GM23338 (cell line): ENCODE measurements at regions not wholly inside any gene's neighbourhood (a gene's known extent, or its start where the extent isn't known, plus 50 kb on each side); places are given as distances from the start of the nearest gene placed in this dataset.

Experiments
- CTCF ChIP-seq, 2 experiments: fragments of 200-600 bp in 1 of 2; sonication (generic) in 1 of 2; conservative IDR thresholded peaks; 2 replicates each; pipeline versions ENCODE4 v1.5.1 to v1.6.1; 2016 to 2017; ENCODE audit warnings: antibody characterized with exemption in 2 of 2, low read depth in 2 of 2, mild to moderate bottlenecking in 2 of 2, moderate library complexity in 1 of 2
- EZH2 ChIP-seq: fragments of 200-600 bp; sonication (generic); IDR thresholded peaks from one replicate; pipeline ENCODE4 v1.8.0; 2017; ENCODE audit warnings: antibody characterized with exemption, mild to moderate bottlenecking, low read depth; ENCODE audit not compliant: unreplicated experiment
- POLR2AphosphoS5 ChIP-seq: IDR thresholded peaks from 2 replicates; pipeline ENCODE4 v1.6.1; 2016; ENCODE audit warnings: antibody characterized with exemption, low read depth

GRCh38 chr14:54191846-54192245, 205.0 kb upstream of the CDKN3 start:
- TF ChIP-seq CTCF (conservative IDR thresholded peaks at IDR 0.05; ENCODE audit: low read depth in 2 of 2) (no peak), POLR2AphosphoS5 (no peak), EZH2 (no peak)
